Hepatocyte (in vitro differentiated cells): ENCODE measurements at regions not wholly inside any gene's neighbourhood (a gene's known extent, or its start where the extent isn't known, plus 50 kb on each side); places are given as distances from the start of the nearest gene placed in this dataset.

Experiments
- EZH2 ChIP-seq: fragments of 200-600 bp; sonication (generic); IDR thresholded peaks from 2 replicates; pipeline ENCODE4 v1.6.1; 2016; ENCODE audit warnings: antibody characterized with exemption, mild to moderate bottlenecking, borderline replicate concordance
- TF ChIP-seq, protein P1 (sequence below): fragments of 200-600 bp; sonication (generic); IDR thresholded peaks from 2 replicates; pipeline ENCODE4 v1.5.1; 2016; ENCODE audit warnings: antibody characterized with exemption, mild to moderate bottlenecking; ENCODE audit not compliant: poor library complexity

DNA sequence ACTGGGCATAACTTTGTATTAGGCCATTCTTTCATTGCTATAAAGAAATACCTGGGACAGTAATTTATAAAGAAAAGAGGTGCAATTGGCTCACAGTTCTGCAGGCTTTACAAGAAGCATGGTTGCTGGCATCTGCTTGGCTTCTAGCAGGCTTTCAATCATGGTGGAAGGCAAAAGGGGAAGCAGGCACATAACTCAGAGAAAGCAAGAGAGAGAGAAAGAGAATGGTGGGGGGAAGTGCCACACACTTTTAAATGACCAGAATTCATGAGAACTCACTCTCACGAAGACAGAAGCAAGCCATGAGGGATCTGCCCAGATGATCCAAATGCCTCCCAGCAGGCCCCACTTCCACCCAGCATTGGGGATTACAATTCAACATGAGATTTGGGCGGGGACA lies 179.7 kb downstream of the SPRY2 start:
- TF ChIP-seq, protein P1, sequence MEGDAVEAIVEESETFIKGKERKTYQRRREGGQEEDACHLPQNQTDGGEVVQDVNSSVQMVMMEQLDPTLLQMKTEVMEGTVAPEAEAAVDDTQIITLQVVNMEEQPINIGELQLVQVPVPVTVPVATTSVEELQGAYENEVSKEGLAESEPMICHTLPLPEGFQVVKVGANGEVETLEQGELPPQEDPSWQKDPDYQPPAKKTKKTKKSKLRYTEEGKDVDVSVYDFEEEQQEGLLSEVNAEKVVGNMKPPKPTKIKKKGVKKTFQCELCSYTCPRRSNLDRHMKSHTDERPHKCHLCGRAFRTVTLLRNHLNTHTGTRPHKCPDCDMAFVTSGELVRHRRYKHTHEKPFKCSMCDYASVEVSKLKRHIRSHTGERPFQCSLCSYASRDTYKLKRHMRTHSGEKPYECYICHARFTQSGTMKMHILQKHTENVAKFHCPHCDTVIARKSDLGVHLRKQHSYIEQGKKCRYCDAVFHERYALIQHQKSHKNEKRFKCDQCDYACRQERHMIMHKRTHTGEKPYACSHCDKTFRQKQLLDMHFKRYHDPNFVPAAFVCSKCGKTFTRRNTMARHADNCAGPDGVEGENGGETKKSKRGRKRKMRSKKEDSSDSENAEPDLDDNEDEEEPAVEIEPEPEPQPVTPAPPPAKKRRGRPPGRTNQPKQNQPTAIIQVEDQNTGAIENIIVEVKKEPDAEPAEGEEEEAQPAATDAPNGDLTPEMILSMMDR: no peak
- TF ChIP-seq EZH2: no peak
